Left renal cortex interstitium (tissue), 4 donors: ENCODE measurements at regions not wholly inside any gene's neighbourhood (a gene's known extent, or its start where the extent isn't known, plus 50 kb on each side); places are given as distances from the start of the nearest gene placed in this dataset.

ENCODE experiments used
- DNase-seq, 4 donors: peaks; one replicate each; pipeline ENCODE4 v3.0.0-alpha.2; 2013; ENCODE audit warnings: low read depth in 4 of 4, low spot score in 2 of 4, missing footprints in 1 of 4

DNA sequence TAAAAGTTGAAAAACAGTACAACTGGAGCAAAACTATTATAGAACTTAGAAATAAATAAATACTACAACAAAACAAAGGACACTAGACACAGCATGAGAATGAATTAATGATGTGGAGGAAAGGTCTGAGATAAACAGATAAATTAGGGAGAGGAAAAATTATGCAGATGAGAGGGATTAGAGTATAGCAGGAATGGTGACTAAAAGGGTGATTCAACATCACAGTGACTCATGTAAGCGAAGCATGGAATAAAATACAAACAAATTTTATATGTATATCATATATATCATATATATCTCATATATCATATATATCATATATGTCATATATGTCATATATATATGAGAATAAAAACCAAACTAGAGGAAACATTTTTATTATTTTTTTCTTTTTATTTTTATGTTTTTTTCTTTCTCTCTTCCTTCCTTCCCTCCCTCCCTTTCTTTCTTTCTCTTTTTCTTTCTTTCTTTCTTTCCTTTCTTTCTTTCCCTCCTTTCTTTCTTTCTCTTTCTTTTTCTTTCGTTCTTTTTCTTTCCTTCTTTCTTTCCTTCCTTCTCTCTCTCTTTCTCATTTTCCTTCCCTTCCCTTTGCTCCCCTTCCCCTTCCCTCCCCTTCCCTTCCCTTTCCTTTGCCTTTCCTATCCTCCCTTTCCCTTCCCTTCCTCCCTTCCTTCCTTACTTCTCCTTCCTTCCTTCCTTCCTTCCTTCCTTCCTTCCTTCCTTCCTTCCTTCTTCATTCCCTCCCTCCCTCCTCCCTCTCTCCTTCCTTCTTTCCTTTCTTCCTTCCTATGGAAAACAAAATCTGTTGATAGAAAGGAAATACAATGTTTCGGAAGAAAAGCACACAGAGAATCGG, 1014.6 kb downstream of the GRIK2 start:
- DNase-seq, result no peak

GRCh38 chr6:102405860-102406259, 1012.4 kb downstream of the GRIK2 start:
- no peak for DNase-seq

DNA sequence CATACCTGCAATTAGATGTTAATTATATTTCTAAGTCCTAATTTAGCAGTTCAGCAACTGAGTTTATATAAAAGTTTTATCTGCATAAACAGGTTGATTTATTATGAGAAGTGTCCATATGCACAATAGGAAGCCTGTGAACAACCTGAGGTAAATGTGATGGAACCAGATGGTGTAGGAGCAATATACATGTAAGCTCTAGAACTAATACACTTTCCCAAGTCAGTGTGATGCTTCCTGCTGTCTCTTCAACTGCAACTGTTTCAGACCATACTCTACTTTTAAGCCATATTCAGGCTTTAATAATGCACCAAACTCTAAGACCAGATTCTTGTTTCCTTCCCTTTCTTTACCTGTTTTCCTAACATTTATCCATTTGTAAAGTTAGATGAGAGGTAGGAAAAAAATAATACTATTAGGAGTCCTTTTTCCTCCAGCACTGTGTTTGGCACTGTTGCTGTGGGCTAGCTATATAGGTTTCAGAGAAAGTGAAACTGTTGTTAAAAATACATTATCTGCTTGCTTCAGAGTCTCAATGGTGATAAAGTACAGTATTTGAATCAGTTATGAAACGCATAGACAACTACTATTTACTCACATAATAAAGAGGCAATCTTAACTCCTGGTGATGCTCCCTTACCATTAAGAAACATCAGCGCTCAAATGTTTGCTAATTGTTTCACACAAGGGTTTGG, 1009.3 kb downstream of the GRIK2 start:
- no peak for DNase-seq

- DNase-seq, result no peak
Observed at GRCh38 chr6:102398788-102399390, 1005.4 kb downstream of the GRIK2 start.

GRCh38 chr6:102390541-102390940, 997.0 kb downstream of the GRIK2 start:
- no peak for DNase-seq

DNA sequence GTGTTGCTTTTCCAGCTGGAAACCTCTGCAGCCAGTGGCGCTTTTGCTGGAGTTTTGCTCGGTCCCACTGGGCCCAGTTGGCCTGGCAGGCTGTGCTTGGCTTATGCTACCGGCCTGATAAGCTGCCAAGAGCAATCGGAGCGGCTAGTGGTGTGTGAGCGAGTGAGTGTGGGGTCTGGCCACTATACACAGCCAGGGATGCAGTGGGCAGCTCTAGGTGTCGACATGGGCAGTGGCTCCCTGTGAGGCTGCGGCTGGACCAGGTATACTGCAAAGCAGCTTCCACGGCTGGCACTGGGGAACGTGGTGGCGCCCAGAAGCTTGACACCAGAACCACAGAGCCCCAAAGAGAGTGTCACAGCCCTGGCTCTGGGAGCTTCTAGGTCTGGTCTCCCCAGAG, 996.5 kb downstream of the GRIK2 start:
- DNase-seq, result no peak

DNA sequence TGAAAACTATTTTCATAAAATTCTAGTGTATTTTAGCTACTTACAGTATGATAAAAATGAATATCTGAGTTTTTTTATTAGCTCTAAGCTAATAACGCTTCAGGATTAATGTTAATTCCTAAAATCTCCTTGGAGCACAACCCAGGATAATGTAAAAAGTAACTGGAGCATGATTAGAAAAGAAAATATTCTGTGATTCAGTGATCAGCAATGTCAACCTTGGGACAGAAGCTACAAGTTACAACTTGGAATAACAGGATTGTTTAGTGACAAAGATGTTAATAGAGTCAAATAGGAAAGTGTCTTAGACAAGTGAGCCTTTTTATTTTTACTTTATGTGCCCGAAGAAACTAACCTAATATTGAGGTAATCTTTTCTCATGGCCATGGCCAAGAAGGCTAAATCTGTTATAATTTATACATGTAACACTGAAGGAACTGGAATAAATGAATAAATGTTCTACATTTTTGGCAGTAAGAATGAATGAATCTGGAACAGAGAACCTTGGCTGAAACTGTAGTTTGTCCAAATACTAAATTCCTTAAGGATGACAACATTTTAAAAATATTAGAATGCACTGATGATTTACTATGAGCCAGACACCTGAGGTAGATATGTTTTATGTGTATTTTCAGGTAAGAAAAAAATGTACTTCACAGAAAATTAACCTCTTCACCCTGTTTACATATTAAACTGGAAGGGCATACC, 994.0 kb downstream of the GRIK2 start:
- DNase-seq, result no peak

DNA sequence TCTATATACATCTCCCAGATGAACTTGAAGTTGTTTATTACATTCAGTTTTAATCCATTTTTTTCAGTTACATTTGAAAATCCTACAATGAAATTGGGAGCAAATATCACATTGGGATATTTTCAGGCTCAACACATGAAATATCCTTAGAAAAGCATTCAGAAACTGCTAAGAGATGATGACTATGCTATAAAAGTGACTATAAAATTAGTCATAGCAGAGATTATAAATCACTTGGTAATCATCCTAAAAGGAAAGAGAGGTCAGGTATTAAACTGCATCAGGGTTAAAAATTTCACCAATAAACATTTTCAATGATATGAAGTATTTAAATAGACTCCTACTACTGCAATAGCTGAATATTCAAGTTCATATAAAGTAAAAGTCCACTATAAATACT, 987.7 kb downstream of the GRIK2 start:
- no peak for DNase-seq

DNA sequence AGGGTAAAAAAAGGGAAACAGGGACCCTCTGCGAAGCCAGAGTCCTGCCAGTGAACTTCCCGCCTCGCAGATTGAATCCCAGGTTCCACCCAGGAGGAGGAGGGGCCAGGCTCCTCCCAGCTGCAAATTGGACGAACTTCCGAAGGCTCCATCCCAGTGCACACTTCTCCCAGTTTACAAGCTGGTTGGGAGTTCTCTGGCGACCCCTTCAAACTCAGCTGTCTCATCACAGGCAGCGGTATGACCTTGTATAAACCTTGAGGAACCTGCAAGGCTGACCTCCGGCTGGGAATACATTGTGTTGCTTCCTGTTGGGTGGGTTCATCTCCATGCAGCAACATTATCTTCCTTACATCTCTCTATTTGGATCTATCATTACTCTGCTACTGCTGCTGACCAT, 962.7 kb downstream of the GRIK2 start:
- no peak for DNase-seq

DNA sequence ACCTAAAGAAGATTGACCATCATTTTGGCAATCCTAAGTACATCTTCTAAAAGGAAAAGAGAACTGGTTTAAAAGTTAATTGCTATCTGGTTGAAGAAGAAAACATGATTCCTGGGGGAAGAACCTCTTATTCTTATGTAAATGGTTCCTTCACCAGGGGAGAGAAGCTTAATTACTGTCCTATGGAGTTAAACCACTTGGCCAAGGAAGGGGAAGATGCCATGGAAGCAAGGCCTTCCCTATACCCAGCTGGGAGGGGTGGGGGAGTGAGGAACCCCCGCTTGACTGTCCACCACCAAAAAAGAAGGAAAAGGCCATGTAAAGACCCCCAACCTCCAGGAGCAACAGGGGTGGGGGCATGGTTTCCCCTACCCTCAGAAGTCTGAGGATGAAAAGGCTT, 962.1 kb downstream of the GRIK2 start:
- DNase-seq, result no peak

DNA sequence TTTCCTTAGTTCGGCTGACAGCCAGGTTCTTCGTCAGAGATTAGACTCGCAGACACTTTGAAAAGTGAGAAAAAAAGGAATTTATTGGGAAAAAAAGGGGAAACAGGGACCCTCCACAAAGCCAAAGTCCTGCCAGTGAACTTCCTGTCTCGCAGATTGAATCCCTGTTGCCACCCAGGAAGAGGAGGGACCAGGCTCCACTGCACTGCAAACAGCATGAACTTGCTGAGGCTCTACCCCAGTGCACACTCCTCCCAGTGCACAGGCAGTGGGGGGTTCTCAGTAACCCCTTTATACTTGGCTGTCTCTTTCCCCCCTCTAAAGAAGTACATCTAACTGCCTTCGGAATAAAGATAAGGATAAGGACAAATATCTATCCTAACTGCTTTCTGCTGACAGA, 959.0 kb downstream of the GRIK2 start:
- DNase-seq, result no peak

GRCh38 chr6:102344769-102345168, 951.3 kb downstream of the GRIK2 start:
- no peak for DNase-seq

GRCh38 chr6:102340311-102340710, 946.8 kb downstream of the GRIK2 start:
- no peak for DNase-seq

GRCh38 chr6:102333736-102334135, 940.2 kb downstream of the GRIK2 start:
- no peak for DNase-seq

GRCh38 chr6:102327697-102328225, 934.3 kb downstream of the GRIK2 start:
- DNase-seq, result no peak

GRCh38 chr6:102313699-102314098, 920.2 kb downstream of the GRIK2 start:
- DNase-seq, result no peak

DNA sequence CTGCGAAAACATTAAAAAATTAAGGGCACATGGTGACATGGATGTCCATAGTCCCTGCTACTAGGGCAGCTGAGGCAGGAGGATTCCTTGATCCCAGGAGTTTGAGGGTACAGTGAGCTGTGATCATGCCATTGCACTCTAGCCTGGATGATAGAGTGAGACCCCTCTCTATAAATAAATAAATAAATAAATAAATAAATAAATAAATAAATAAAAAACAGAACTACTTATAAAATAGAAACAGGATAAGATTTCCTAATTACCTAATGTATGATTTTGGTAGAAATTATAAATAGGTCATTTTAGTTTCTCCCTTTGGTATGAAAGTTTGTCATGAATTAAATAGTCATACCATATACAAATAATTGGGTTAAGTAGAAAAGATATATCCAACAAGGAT, 916.2 kb downstream of the GRIK2 start:
- DNase-seq, result no peak

DNA sequence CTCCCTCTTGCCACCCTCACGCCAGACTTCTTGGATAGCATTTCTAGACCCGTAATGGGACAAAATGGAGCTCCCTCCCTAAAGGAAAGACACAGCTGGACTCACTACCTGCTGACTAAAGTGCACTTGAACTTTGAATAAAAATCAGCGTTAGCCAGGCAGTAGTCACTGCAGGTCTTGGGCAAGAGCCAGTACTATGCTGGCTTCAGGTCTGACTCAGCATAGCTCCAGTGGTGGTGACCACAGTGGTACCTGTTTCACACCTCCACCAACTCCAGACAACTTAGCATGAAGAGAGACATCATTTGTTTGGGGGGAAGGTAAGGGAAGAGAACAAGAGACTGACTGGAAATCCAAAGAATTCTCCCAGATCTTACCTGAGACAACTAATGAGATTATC, 906.8 kb downstream of the GRIK2 start:
- no peak for DNase-seq

- no peak for DNase-seq
Observed at GRCh38 chr6:102298051-102298450, 904.5 kb downstream of the GRIK2 start.
